ENCODE measurements at regions not wholly inside any gene's neighbourhood (a gene's known extent, or its start where the extent isn't known, plus 50 kb on each side); places are given as distances from the start of the nearest gene placed in this dataset.

- TF ChIP-seq POLR2AphosphoS5 (IDR thresholded peaks at IDR 0.05) (no peak), EP300 (IDR thresholded peaks at IDR 0.05) (no peak)
These were observed 466.6 kb upstream of the PABPC4L start for GRCh38 chr4:134668237-134668636.
